GM19035 (cell line): ENCODE measurements at regions not wholly inside any gene's neighbourhood (a gene's known extent, or its start where the extent isn't known, plus 50 kb on each side); places are given as distances from the start of the nearest gene placed in this dataset.
A peak's percentile ranks its signal among the peaks of the same experiment; 100 is the strongest.
"Not testable (repeated sequence)": the region's sequence is repeated elsewhere in the genome, so short reads cannot be mapped to it uniquely, and the experiment has no call there.

Experiments used
- ATAC-seq: cut with Tn5 transposase; IDR thresholded peaks from one replicate; pipeline ENCODE4 v1.9.1; 2021; ENCODE audit not compliant: unreplicated experiment

GRCh38 chr3:107909583-107909982, 181.2 kb downstream of the CD47 start:
- ATAC-seq, result not testable (repeated sequence)

- no peak for ATAC-seq
These were observed 182.8 kb downstream of the CD47 start for GRCh38 chr3:107907996-107908395.

- no peak for ATAC-seq
These were observed 186.2 kb downstream of the CD47 start for GRCh38 chr3:107904536-107905066.

GRCh38 chr3:107899990-107900651, 190.7 kb downstream of the CD47 start:
- ATAC-seq, result no peak

GRCh38 chr3:107897471-107898061, 193.3 kb downstream of the CD47 start:
- ATAC-seq, result no peak

- ATAC-seq, result no peak
These were observed 195.8 kb downstream of the CD47 start for GRCh38 chr3:107894998-107895397.

GRCh38 chr3:107892955-107893624, 197.7 kb downstream of the CD47 start:
- ATAC-seq, result no peak

GRCh38 chr3:107884719-107885460, 205.9 kb downstream of the CD47 start:
- no peak for ATAC-seq

- no peak for ATAC-seq
These were observed 206.8 kb downstream of the CD47 start for GRCh38 chr3:107884028-107884427.

GRCh38 chr3:107882881-107883280, 207.9 kb downstream of the CD47 start:
- no peak for ATAC-seq

- ATAC-seq, result no peak
These were observed 208.6 kb downstream of the CD47 start for GRCh38 chr3:107882261-107882660.

- ATAC-seq, result no peak
These were observed 209.3 kb downstream of the CD47 start for GRCh38 chr3:107881509-107881908.

GRCh38 chr3:107880702-107881101, 210.1 kb downstream of the CD47 start:
- no peak for ATAC-seq

- no peak for ATAC-seq
These were observed 212.9 kb downstream of the CD47 start for GRCh38 chr3:107877936-107878335.

GRCh38 chr3:107870943-107871638, 219.7 kb downstream of the CD47 start:
- ATAC-seq, result no peak

- no peak for ATAC-seq
These were observed 220.7 kb downstream of the CD47 start for GRCh38 chr3:107870096-107870495.

- ATAC-seq, result no peak
These were observed 222.4 kb downstream of the CD47 start for GRCh38 chr3:107868449-107868848.

- peak; percentile 71 for ATAC-seq
These were observed 228.9 kb downstream of the CD47 start for GRCh38 chr3:107861904-107862303.

- ATAC-seq, result no peak
These were observed 229.4 kb downstream of the CD47 start for GRCh38 chr3:107861422-107861821.
